ENCODE measurements at regions not wholly inside any gene's neighbourhood (a gene's known extent, or its start where the extent isn't known, plus 50 kb on each side); places are given as distances from the start of the nearest gene placed in this dataset.

- TF ChIP-seq CTCF (IDR thresholded peaks at IDR 0.05) = no peak
- no peaks in the 10 kb centered on the region for H3K4me1 ChIP-seq
- H3K9me3 ChIP-seq = no peaks in the 10 kb centered on the region
- peak in 1 of 2 donors; percentile 32 for DNase-seq (ENCODE audit: low spot score in 2 of 2)
- WGBS = 80% methylated on average over 9 of the region's 9 CpGs
- no peaks in the 10 kb centered on the region for H3K36me3 ChIP-seq
- H3K4me3 ChIP-seq = no peak overlapping the region
- H3K27ac ChIP-seq = no peak overlapping the region
- H3K27me3 ChIP-seq = no peaks in the 10 kb centered on the region
Observed at GRCh38 chr9:88757406-88758010, 222.5 kb downstream of the NXNL2 start.

- no peak overlapping the region for H3K4me3 ChIP-seq
- WGBS = 91% methylated on average over 5 of the region's 5 CpGs
- H3K27me3 ChIP-seq = no peaks in the 10 kb centered on the region
- TF ChIP-seq POLR2AphosphoS5 (IDR thresholded peaks at IDR 0.05) (no peak), EP300 (IDR thresholded peaks at IDR 0.05) (no peak), CTCF (IDR thresholded peaks at IDR 0.05) (no peak), POLR2A (IDR thresholded peaks at IDR 0.05) (no peak)
- no peaks in the 10 kb centered on the region for H3K36me3 ChIP-seq
- DNase-seq (ENCODE audit: low spot score in 2 of 2) = no peak
- H3K4me1 ChIP-seq = no peaks in the 10 kb centered on the region
- no peaks in the 10 kb centered on the region for H3K9me3 ChIP-seq
- H3K27ac ChIP-seq = no peak overlapping the region
Observed at GRCh38 chr9:88759364-88759763, 224.4 kb downstream of the NXNL2 start.

GRCh38 chr9:88766778-88767503, 224.3 kb upstream of the S1PR3 start:
- Histone ChIP-seq H3K4me3 (no peak overlapping the region), H3K9me3 (no peaks in the 10 kb centered on the region), H3K27me3 (no peaks in the 10 kb centered on the region), H3K36me3 (no peaks in the 10 kb centered on the region), H3K27ac (no peak overlapping the region), H3K4me1 (no peaks in the 10 kb centered on the region)
- no peak for TF ChIP-seq POLR2AphosphoS5 (IDR thresholded peaks at IDR 0.05)
- WGBS = 38% methylated on average over 4 of the region's 4 CpGs
- DNase-seq (ENCODE audit: low spot score in 2 of 2) = no peak

- Histone ChIP-seq H3K27me3 (no peaks in the 10 kb centered on the region), H3K9me3 (no peaks in the 10 kb centered on the region), H3K4me3 (no peak overlapping the region), H3K27ac (no peak overlapping the region), H3K4me1 (no peaks in the 10 kb centered on the region), H3K36me3 (no peaks in the 10 kb centered on the region)
- TF ChIP-seq POLR2A (IDR thresholded peaks at IDR 0.05) (no peak), EP300 (IDR thresholded peaks at IDR 0.05) (no peak), CTCF (IDR thresholded peaks at IDR 0.05) (no peak), POLR2AphosphoS5 (IDR thresholded peaks at IDR 0.05) (no peak)
- DNase-seq (ENCODE audit: low spot score in 2 of 2) = no peak
Observed at GRCh38 chr9:88767504-88767790, 223.8 kb upstream of the S1PR3 start.

- no peaks in the 10 kb centered on the region for H3K36me3 ChIP-seq
- H3K9me3 ChIP-seq = no peaks in the 10 kb centered on the region
- WGBS = 53% methylated on average over 3 of the region's 3 CpGs
- no peak overlapping the region for H3K27ac ChIP-seq
- H3K4me1 ChIP-seq = no peaks in the 10 kb centered on the region
- no peak for DNase-seq (ENCODE audit: low spot score in 2 of 2)
- TF ChIP-seq EP300 (IDR thresholded peaks at IDR 0.05) = no peak
- no peak for TF ChIP-seq POLR2AphosphoS5 (IDR thresholded peaks at IDR 0.05)
- H3K27me3 ChIP-seq = no peaks in the 10 kb centered on the region
- H3K4me3 ChIP-seq = no peak overlapping the region
Observed at GRCh38 chr9:88772575-88772974, 218.7 kb upstream of the S1PR3 start.

- no peaks in the 10 kb centered on the region for H3K9me3 ChIP-seq
- no peak for TF ChIP-seq POLR2A (IDR thresholded peaks at IDR 0.05)
- no peak for TF ChIP-seq CTCF (IDR thresholded peaks at IDR 0.05)
- TF ChIP-seq EP300 (IDR thresholded peaks at IDR 0.05) = no peak
- TF ChIP-seq POLR2AphosphoS5 (IDR thresholded peaks at IDR 0.05) = no peak
- 88% methylated on average over 5 of the region's 5 CpGs for WGBS
- no peak overlapping the region for H3K4me3 ChIP-seq
- H3K4me1 ChIP-seq = no peaks in the 10 kb centered on the region
- H3K27me3 ChIP-seq = no peaks in the 10 kb centered on the region
- no peaks in the 10 kb centered on the region for H3K36me3 ChIP-seq
- H3K27ac ChIP-seq = no peak overlapping the region
- no peak for DNase-seq (ENCODE audit: low spot score in 2 of 2)
Observed at GRCh38 chr9:88773126-88773525, 218.1 kb upstream of the S1PR3 start.

Data from suprapubic skin (tissue), 4 donors.